Transverse colon (tissue), 4 donors: ENCODE measurements at regions not wholly inside any gene's neighbourhood (a gene's known extent, or its start where the extent isn't known, plus 50 kb on each side); places are given as distances from the start of the nearest gene placed in this dataset.

Experiments used
- DNase-seq: peaks from one replicate; pipeline ENCODE4 v3.0.0-alpha.2; 2019
- H3K27ac ChIP-seq, 4 donors: fragments of 200-600 bp; sonication (generic); 2 replicates each; pipeline ENCODE4 v1.5.1; 2016 to 2018; ENCODE audit warnings: inconsistent platforms in 4 of 4
- H3K27me3 ChIP-seq: fragments of 200-600 bp; sonication (generic); 2 replicates; pipeline ENCODE4 v1.5.1; 2017; ENCODE audit warnings: inconsistent platforms
- H3K36me3 ChIP-seq, 4 donors: fragments of 200-600 bp; sonication (generic); 2 replicates each; pipeline ENCODE4 v1.5.1; 2017 to 2019; ENCODE audit warnings: inconsistent platforms in 4 of 4
- H3K4me1 ChIP-seq, 4 donors: fragments of 200-600 bp; sonication (generic); 2 replicates each; pipeline ENCODE4 v1.5.1; 2017 to 2020; ENCODE audit warnings: inconsistent platforms in 4 of 4
- H3K4me3 ChIP-seq, 4 donors: fragments of 200-600 bp; sonication (generic); 1 replicate in 1 of 4; 2 replicates in 3 of 4; pipeline versions ENCODE4 v1.5.1 to v1.6.1; 2017 to 2019; ENCODE audit warnings: inconsistent platforms in 4 of 4
- H3K9me3 ChIP-seq, 2 donors: fragments of 200-600 bp; sonication (generic); 2 replicates each; pipeline ENCODE4 v1.5.1; 2017 to 2019; ENCODE audit warnings: inconsistent platforms in 2 of 2
- EP300 ChIP-seq: sonication (generic); formaldehyde crosslinking; IDR thresholded peaks from one replicate; pipeline ENCODE4 v1.6.1; 2017; ENCODE audit warnings: antibody characterized with exemption, low read depth
- POLR2A ChIP-seq: fragments of 450-650 bp; IDR thresholded peaks from one replicate; pipeline ENCODE4 v1.6.1; 2016; ENCODE audit warnings: antibody characterized with exemption, mild to moderate bottlenecking, moderate library complexity
- POLR2AphosphoS5 ChIP-seq, 3 donors: sonication (generic); formaldehyde crosslinking; IDR thresholded peaks; one replicate each; pipeline ENCODE4 v1.6.1; 2016; ENCODE audit warnings: antibody characterized with exemption in 3 of 3
- WGBS, 2 donors: methylation state at CpG; one replicate each; pipeline ENCODE4 v1.1.5; 2018; ENCODE audit warnings: low coverage in 1 of 2; 5-methylcytosine and 5-hydroxymethylcytosine counted together
- in situ Hi-C, 4 donors: fragments of 200-750 bp; cut with MboI; loops; one replicate each; pipeline versions ENCODE4 v1.15.0 to v1.15.1; 2017; ENCODE audit warnings: low sequenced_read_pairs in 3 of 4, low pct_ligation_motif_present in 1 of 4, low pct_unique_long_range_greater_than_20kb in 1 of 4
- intact Hi-C: fragments of 100-400 bp; cut with DNase I; formaldehyde crosslinking; loops from one replicate; pipeline ENCODE4 v1.15.1; 2023; ENCODE audit warnings: low total_unique reads
- TF ChIP-seq, protein P1 (sequence below), 5 experiments: fragments of 200-600 bp in 3 of 5; fragments of 450-650 bp in 2 of 5; sonication (generic) in 3 of 5; IDR thresholded peaks; 1 replicate in 2 of 5; 2 replicates in 3 of 5; pipeline ENCODE4 v1.5.1; 2016 to 2017; ENCODE audit warnings: antibody characterized with exemption in 5 of 5, inconsistent platforms in 3 of 5, mild to moderate bottlenecking in 2 of 5, moderate library complexity in 1 of 5

DNA sequence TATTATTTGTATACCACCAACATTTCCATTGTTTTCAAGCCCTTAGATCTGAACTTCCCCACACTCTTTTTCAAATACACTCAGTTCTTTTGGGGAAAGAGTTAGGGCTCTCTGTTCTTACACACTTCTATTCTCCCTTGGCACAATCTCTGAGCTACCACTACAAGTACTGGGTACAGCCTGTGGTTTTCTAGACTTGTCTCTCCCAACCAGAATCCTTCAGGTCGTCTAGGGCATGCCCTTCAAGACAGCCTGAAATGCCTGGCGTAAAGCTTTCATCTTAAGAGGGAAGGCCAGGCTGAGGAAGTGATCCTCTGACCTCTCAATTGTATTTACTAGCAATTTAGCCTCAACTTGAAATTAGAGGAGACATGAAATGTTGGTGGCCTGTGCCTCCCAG lies 1442.0 kb downstream of the AACS start:
- TF ChIP-seq EP300 (no peak), POLR2A (no peak), POLR2AphosphoS5 (IDR thresholded peaks at IDR 0.05) (no peak)
- TF ChIP-seq, protein P1, sequence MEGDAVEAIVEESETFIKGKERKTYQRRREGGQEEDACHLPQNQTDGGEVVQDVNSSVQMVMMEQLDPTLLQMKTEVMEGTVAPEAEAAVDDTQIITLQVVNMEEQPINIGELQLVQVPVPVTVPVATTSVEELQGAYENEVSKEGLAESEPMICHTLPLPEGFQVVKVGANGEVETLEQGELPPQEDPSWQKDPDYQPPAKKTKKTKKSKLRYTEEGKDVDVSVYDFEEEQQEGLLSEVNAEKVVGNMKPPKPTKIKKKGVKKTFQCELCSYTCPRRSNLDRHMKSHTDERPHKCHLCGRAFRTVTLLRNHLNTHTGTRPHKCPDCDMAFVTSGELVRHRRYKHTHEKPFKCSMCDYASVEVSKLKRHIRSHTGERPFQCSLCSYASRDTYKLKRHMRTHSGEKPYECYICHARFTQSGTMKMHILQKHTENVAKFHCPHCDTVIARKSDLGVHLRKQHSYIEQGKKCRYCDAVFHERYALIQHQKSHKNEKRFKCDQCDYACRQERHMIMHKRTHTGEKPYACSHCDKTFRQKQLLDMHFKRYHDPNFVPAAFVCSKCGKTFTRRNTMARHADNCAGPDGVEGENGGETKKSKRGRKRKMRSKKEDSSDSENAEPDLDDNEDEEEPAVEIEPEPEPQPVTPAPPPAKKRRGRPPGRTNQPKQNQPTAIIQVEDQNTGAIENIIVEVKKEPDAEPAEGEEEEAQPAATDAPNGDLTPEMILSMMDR (IDR thresholded peaks at IDR 0.05), result no peak
- H3K27me3 ChIP-seq, result no peaks in the 10 kb centered on the region
- H3K9me3 ChIP-seq, result no peaks in the 10 kb centered on the region
- no peaks in the 10 kb centered on the region for H3K4me1 ChIP-seq
- intact Hi-C loops, result no loop called here
- no peak for DNase-seq
- no peak overlapping the region for H3K27ac ChIP-seq
- no peak overlapping the region for H3K4me3 ChIP-seq
- in situ Hi-C loops, result no loop called here
- H3K36me3 ChIP-seq, result no peaks in the 10 kb centered on the region
- 17 to 55% methylated on average over 1 to 2 of the region's 2 CpGs for WGBS, 2 donors

- in situ Hi-C loops (no loop called here), intact Hi-C loops (no loop called here)
- H3K27me3 ChIP-seq, result no peaks in the 10 kb centered on the region
- TF ChIP-seq, protein P1 (IDR thresholded peaks at IDR 0.05), result no peak
- no peak for TF ChIP-seq POLR2AphosphoS5 (IDR thresholded peaks at IDR 0.05)
- TF ChIP-seq POLR2A, result no peak
- TF ChIP-seq EP300, result no peak
- no peak for DNase-seq
- no peak overlapping the region for H3K27ac ChIP-seq
- H3K9me3 ChIP-seq, result no peaks in the 10 kb centered on the region
- no peak overlapping the region for H3K4me3 ChIP-seq
- H3K36me3 ChIP-seq, result no peaks in the 10 kb centered on the region
- WGBS, 2 donors, result 49 to 54% methylated on average over 3 to 4 of the region's 4 CpGs
- H3K4me1 ChIP-seq, result no peaks in the 10 kb centered on the region
Measured at GRCh38 chr12:126509572-126509971, 1444.3 kb downstream of the AACS start.

DNA sequence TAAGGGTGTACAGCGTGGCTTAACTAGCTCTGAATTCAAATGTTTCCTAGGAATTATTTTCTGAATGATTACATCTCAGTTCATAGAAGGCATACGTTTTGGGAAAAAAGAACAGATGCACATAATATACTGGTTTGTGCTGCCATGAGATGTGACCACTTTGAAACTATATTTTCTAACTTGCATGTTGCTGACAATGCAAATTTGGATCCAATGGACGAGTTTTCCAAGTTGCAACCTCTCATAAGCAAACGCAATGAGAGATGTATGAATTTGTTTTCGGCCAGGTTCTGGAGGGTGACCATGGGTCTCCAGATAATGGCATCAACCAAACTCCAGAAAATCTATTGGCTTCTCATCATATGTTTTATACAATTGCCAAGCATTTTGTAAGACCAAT lies 1445.4 kb downstream of the AACS start:
- Histone ChIP-seq H3K4me1 (no peaks in the 10 kb centered on the region), H3K36me3 (no peaks in the 10 kb centered on the region), H3K4me3 (no peak overlapping the region), H3K27me3 (no peaks in the 10 kb centered on the region), H3K9me3 (no peaks in the 10 kb centered on the region), H3K27ac (no peak overlapping the region)
- 78 to 81% methylated on average over 5 of the region's 5 CpGs for WGBS, 2 donors
- in situ Hi-C loops (no loop called here), intact Hi-C loops (no loop called here)
- TF ChIP-seq, protein P1 (IDR thresholded peaks at IDR 0.05), result no peak
- no peak for TF ChIP-seq POLR2A
- TF ChIP-seq EP300, result no peak
- no peak for TF ChIP-seq POLR2AphosphoS5 (IDR thresholded peaks at IDR 0.05)
- no peak for DNase-seq

DNA sequence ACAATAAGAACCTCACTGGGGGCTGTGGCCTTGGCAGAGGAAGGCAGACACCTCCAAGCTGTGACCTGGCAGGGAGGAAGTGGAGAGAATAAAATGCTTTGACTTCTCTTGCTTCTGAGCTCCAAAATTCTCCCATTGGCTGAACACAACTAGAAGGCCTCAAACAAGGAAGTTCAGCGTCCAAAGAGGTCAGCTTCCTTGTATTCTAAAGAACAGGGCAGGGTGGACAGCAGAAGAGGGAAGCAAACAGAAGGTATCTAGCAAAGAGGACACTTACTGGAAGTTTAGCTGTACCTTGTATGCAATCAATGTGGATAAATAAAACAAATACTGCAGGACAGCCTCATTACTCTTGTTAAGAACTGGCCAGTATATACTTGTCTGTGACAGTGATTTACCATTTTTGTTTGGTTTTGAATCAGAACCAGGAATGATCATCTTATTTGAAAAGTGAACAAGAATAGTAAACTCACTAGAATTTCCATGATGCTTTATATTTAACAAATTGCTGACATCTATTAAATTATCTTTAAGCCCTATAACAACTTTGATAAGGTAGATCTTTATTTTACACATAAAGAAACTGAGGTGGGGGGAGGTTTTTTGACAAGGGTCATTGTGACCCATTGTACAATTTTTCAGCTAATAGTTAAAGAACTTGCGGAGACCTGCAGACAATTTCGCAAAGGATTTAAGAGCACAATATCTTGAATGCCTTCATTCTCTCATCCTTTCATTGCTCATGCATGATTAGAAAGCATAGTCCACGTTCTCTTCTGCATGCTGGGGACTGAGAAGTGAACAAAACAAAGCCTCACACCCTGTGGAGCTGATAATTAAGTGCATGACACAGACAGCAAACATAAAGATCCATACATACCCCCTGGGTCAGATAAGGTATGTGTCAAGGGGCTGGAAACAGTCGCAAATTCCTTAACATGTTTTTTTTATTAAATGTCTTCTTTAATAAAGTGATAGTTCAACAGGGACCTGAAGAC lies 1448.0 kb downstream of the AACS start:
- WGBS, 2 donors, result 64 to 67% methylated on average over 4 to 5 of the region's 5 CpGs
- no peak overlapping the region for H3K4me3 ChIP-seq
- in situ Hi-C loops (no loop called here), intact Hi-C loops (no loop called here)
- no peaks in the 10 kb centered on the region for H3K27me3 ChIP-seq
- H3K27ac ChIP-seq, result no peak overlapping the region
- DNase-seq, result no peak
- H3K4me1 ChIP-seq, result no peaks in the 10 kb centered on the region
- H3K9me3 ChIP-seq, result peaks cover 0 to 4% of the 10 kb centered on the region in 2 donors
- TF ChIP-seq POLR2A (no peak), EP300 (no peak), POLR2AphosphoS5 (IDR thresholded peaks at IDR 0.05) (no peak)
- TF ChIP-seq, protein P1 (IDR thresholded peaks at IDR 0.05), result no peak
- no peaks in the 10 kb centered on the region for H3K36me3 ChIP-seq
